ENCODE measurements at regions not wholly inside any gene's neighbourhood (a gene's known extent, or its start where the extent isn't known, plus 50 kb on each side); places are given as distances from the start of the nearest gene placed in this dataset.

GRCh38 chr2:31660812-31661335 lies 80.1 kb upstream of the SRD5A2 start:
- Mint-ChIP-seq H3K27me3 (ENCODE audit: low read depth) (peaks cover 5% of the 10 kb centered on the region), H3K9me3 (peaks cover 6% of the 10 kb centered on the region)

GRCh38 chr2:31660165-31660564 lies 79.4 kb upstream of the SRD5A2 start:
- H3K27me3 Mint-ChIP-seq (ENCODE audit: low read depth) = peaks cover 5% of the 10 kb centered on the region
- no peak overlapping the region for H3K27ac Mint-ChIP-seq
- no peaks in the 10 kb centered on the region for H3K36me3 Mint-ChIP-seq (ENCODE audit: low read depth)
- H3K9me3 Mint-ChIP-seq = peaks cover 6% of the 10 kb centered on the region
- no peak overlapping the region for H3K4me3 Mint-ChIP-seq
- no peak for TF ChIP-seq CTCF (IDR thresholded peaks at IDR 0.05; ENCODE audit: unreplicated experiment in 3 of 3)
- H3K4me1 Mint-ChIP-seq = no peaks in the 10 kb centered on the region

More at GRCh38 chr2:31660812-31661335, 80.1 kb upstream of the SRD5A2 start:
- H3K4me3 Mint-ChIP-seq = no peak overlapping the region
- no peaks in the 10 kb centered on the region for H3K4me1 Mint-ChIP-seq
- no peaks in the 10 kb centered on the region for H3K36me3 Mint-ChIP-seq (ENCODE audit: low read depth)
- no peak overlapping the region for H3K27ac Mint-ChIP-seq
- no peak for TF ChIP-seq CTCF (IDR thresholded peaks at IDR 0.05; ENCODE audit: unreplicated experiment in 3 of 3)

GRCh38 chr2:31654241-31654640 lies 73.5 kb upstream of the SRD5A2 start:
- Mint-ChIP-seq H3K27me3 (ENCODE audit: low read depth) (peaks cover 14% of the 10 kb centered on the region), H3K36me3 (ENCODE audit: low read depth) (no peaks in the 10 kb centered on the region), H3K27ac (no peak overlapping the region), H3K4me3 (no peak overlapping the region), H3K9me3 (no peaks in the 10 kb centered on the region), H3K4me1 (no peaks in the 10 kb centered on the region)
- no peak for TF ChIP-seq CTCF (IDR thresholded peaks at IDR 0.05; ENCODE audit: unreplicated experiment in 3 of 3)

- Mint-ChIP-seq H3K4me1 (no peaks in the 10 kb centered on the region), H3K27ac (no peak overlapping the region), H3K9me3 (no peaks in the 10 kb centered on the region), H3K4me3 (no peak overlapping the region), H3K36me3 (ENCODE audit: low read depth) (no peaks in the 10 kb centered on the region), H3K27me3 (ENCODE audit: low read depth) (peaks cover 14% of the 10 kb centered on the region)
- TF ChIP-seq CTCF (IDR thresholded peaks at IDR 0.05; ENCODE audit: unreplicated experiment in 3 of 3) = no peak
Observed at GRCh38 chr2:31651736-31652135, 71.0 kb upstream of the SRD5A2 start.

- Mint-ChIP-seq H3K36me3 (ENCODE audit: low read depth) (no peaks in the 10 kb centered on the region), H3K4me3 (no peak overlapping the region), H3K27ac (no peak overlapping the region), H3K27me3 (ENCODE audit: low read depth) (peaks cover 14% of the 10 kb centered on the region), H3K4me1 (no peaks in the 10 kb centered on the region), H3K9me3 (no peaks in the 10 kb centered on the region)
- TF ChIP-seq CTCF (IDR thresholded peaks at IDR 0.05; ENCODE audit: unreplicated experiment in 3 of 3) = no peak
Observed at GRCh38 chr2:31651267-31651666, 70.5 kb upstream of the SRD5A2 start.

- Mint-ChIP-seq H3K9me3 (no peaks in the 10 kb centered on the region), H3K27ac (no peak overlapping the region), H3K4me1 (no peaks in the 10 kb centered on the region), H3K27me3 (ENCODE audit: low read depth) (no peaks in the 10 kb centered on the region), H3K4me3 (no peak overlapping the region), H3K36me3 (ENCODE audit: low read depth) (no peaks in the 10 kb centered on the region)
- TF ChIP-seq CTCF (IDR thresholded peaks at IDR 0.05; ENCODE audit: unreplicated experiment in 3 of 3) = no peak
Observed at GRCh38 chr2:31644551-31644950, 63.8 kb upstream of the SRD5A2 start.
